D721Med (cell line): ENCODE measurements at regions not wholly inside any gene's neighbourhood (a gene's known extent, or its start where the extent isn't known, plus 50 kb on each side); places are given as distances from the start of the nearest gene placed in this dataset.

Experiments
- DNase-seq: peaks from one replicate; pipeline ENCODE4 v3.0.0; 2011; ENCODE audit warnings: low spot score; ENCODE audit not compliant: insufficient read length
- FAIRE-seq: peaks from 2 replicates; lab custom pipeline; 2011; peaks lifted over from hg19 to GRCh38; lab: Jason Lieb, UNC
- CTCF ChIP-seq: IDR thresholded peaks from 2 replicates; pipeline ENCODE4 v1.5.1; 2012; ENCODE audit warnings: mild to moderate bottlenecking, control low read depth; ENCODE audit not compliant: insufficient read depth; ENCODE audit errors: missing control alignments

- FAIRE-seq: no peak
- TF ChIP-seq CTCF: no peak
- DNase-seq: no peak
Observed at GRCh38 chr1:225724251-225724650, 53.4 kb upstream of the SRP9 start.
